H1 (cell line): ENCODE measurements at regions not wholly inside any gene's neighbourhood (a gene's known extent, or its start where the extent isn't known, plus 50 kb on each side); places are given as distances from the start of the nearest gene placed in this dataset.
"Not testable (repeated sequence)": the region's sequence is repeated elsewhere in the genome, so short reads cannot be mapped to it uniquely, and the experiment has no call there.

Experiments used
- CTCF ChIA-PET: fragments of 300-600 bp; sonication (Branson Sonifier 250); formaldehyde crosslinking; loops from one replicate; lab custom pipeline; 2021; ENCODE audit not compliant: partially characterized antibody; lab: Charles Lee
- POLR2A ChIA-PET: fragments of 300-600 bp; sonication (Branson Sonifier 250); formaldehyde crosslinking; loops from one replicate; lab custom pipeline; 2021; ENCODE audit warnings: inconsistent platforms; ENCODE audit not compliant: partially characterized antibody; lab: Charles Lee
- DNase-seq, 2 experiments: peaks; one replicate each; pipeline versions ENCODE4 v3.0.0 to v3.0.0-alpha.2; 2010 to 2022; ENCODE audit warnings: low spot score in 2 of 2, low read depth in 1 of 2, mixed read lengths in 1 of 2
- FAIRE-seq: peaks from 2 replicates; lab custom pipeline; 2011; peaks lifted over from hg19 to GRCh38; lab: Jason Lieb, UNC
- H2AFZ ChIP-seq: 2 replicates; pipeline ENCODE4 v1.8.1; 2012; ENCODE audit warnings: low read length, inconsistent platforms
- H2AK5ac ChIP-seq: 2 replicates; pipeline ENCODE4 v1.6.1; 2013; ENCODE audit warnings: low read depth, low read length
- H2BK120ac ChIP-seq: replicated peaks from 2 replicates; pipeline ENCODE3; 2013; ENCODE audit warnings: low read depth, low read length, inconsistent platforms
- H2BK12ac ChIP-seq: 2 replicates; pipeline ENCODE4 v1.6.1; 2013; ENCODE audit warnings: low read depth, low read length
- H2BK15ac ChIP-seq: 2 replicates; pipeline ENCODE4 v1.6.1; 2013; ENCODE audit warnings: low read length
- H2BK20ac ChIP-seq: 2 replicates; pipeline ENCODE4 v1.6.1; 2013; ENCODE audit warnings: low read length
- H2BK5ac ChIP-seq: 2 replicates; pipeline ENCODE4 v1.6.1; 2013; ENCODE audit warnings: low read depth, low read length
- H3K14ac ChIP-seq: 2 replicates; pipeline ENCODE4 v1.6.1; 2013; ENCODE audit warnings: inconsistent platforms; ENCODE audit not compliant: insufficient read length
- H3K18ac ChIP-seq: 2 replicates; pipeline ENCODE4 v1.6.1; 2013; ENCODE audit warnings: low read length; ENCODE audit errors: extremely low read depth
- H3K23ac ChIP-seq: 2 replicates; pipeline ENCODE4 v1.6.1; 2013; ENCODE audit warnings: inconsistent platforms; ENCODE audit not compliant: insufficient read length
- H3K23me2 ChIP-seq: 2 replicates; pipeline ENCODE4 v1.6.1; 2013; ENCODE audit warnings: low read depth, low read length
- H3K27ac ChIP-seq: 2 replicates; pipeline ENCODE4 v1.6.1; 2011; ENCODE audit warnings: low read depth, low read length, inconsistent platforms
- H3K27me3 ChIP-seq, 4 experiments: replicated peaks in 1 of 4; 1 replicate in 1 of 4; 2 replicates in 3 of 4; pipeline versions ENCODE4 v1.6.1 to v1.8.1; 2011 to 2013; ENCODE audit warnings: low read length in 3 of 4, mild to moderate bottlenecking in 3 of 4, inconsistent platforms in 2 of 4, mixed read lengths in 2 of 4, moderate library complexity in 1 of 4; ENCODE audit not compliant: control insufficient read depth in 3 of 4, insufficient read depth in 3 of 4; ENCODE audit errors: extremely low read depth in 1 of 4
- H3K36me3 ChIP-seq, 4 experiments: 2 replicates each; pipeline versions ENCODE4 v1.6.1 to v1.8.1; 2011 to 2013; ENCODE audit warnings: mild to moderate bottlenecking in 4 of 4, low read length in 3 of 4, moderate library complexity in 2 of 4, control low read depth in 1 of 4, inconsistent platforms in 1 of 4; ENCODE audit not compliant: insufficient read depth in 4 of 4, control insufficient read depth in 2 of 4
- H3K4ac ChIP-seq: replicated peaks from 2 replicates; pipeline ENCODE3; 2013; ENCODE audit warnings: low read length, low read depth, mixed read lengths, inconsistent platforms; ENCODE audit not compliant: insufficient read length
- H3K4me1 ChIP-seq, 4 experiments: replicated peaks in 1 of 4; 1 replicate in 1 of 4; 2 replicates in 3 of 4; pipeline versions ENCODE4 v1.6.1 to v1.8.1; 2011 to 2013; ENCODE audit warnings: low read length in 3 of 4, inconsistent platforms in 2 of 4, mixed read lengths in 1 of 4; ENCODE audit not compliant: insufficient read depth in 4 of 4, control insufficient read depth in 3 of 4
- H3K4me2 ChIP-seq, 2 experiments: 2 replicates each; pipeline versions ENCODE4 v1.6.1 to v1.8.1; 2011 to 2013; ENCODE audit warnings: low read depth in 2 of 2, low read length in 2 of 2, control low read depth in 1 of 2, inconsistent platforms in 1 of 2, mild to moderate bottlenecking in 1 of 2; ENCODE audit not compliant: insufficient read depth in 1 of 2
- H3K4me3 ChIP-seq, 4 experiments: fragments of 200-600, 300-600 bp in 1 of 4; sonication (generic), shearing (Covaris generic), sonication (Bioruptor Twin) in 1 of 4; 2 replicates each; pipeline versions ENCODE4 v1.5.1 to v1.8.1; 2011 to 2016; ENCODE audit warnings: low read length in 4 of 4, low read depth in 3 of 4, control low read depth in 2 of 4, inconsistent platforms in 2 of 4, mild to moderate bottlenecking in 2 of 4, mixed read lengths in 1 of 4, moderate library complexity in 1 of 4; ENCODE audit not compliant: insufficient read depth in 2 of 4; ENCODE audit errors: extremely low read depth in 1 of 4
- H3K56ac ChIP-seq: replicated peaks from 2 replicates; pipeline ENCODE3; 2013; ENCODE audit warnings: low read depth, mild to moderate bottlenecking, mixed read lengths, low read length, inconsistent platforms; ENCODE audit not compliant: insufficient read length
- H3K79me1 ChIP-seq: 2 replicates; pipeline ENCODE4 v1.6.1; 2013; ENCODE audit warnings: low read depth, low read length, control low read depth
- H3K79me2 ChIP-seq, 2 experiments: 2 replicates each; pipeline versions ENCODE4 v1.6.1 to v1.8.1; 2012 to 2013; ENCODE audit warnings: low read length in 2 of 2, mild to moderate bottlenecking in 2 of 2, inconsistent platforms in 1 of 2; ENCODE audit not compliant: insufficient read depth in 2 of 2, control insufficient read depth in 1 of 2
- H3K9ac ChIP-seq, 4 experiments: replicated peaks in 1 of 4; 1 replicate in 1 of 4; 2 replicates in 3 of 4; pipeline versions ENCODE4 v1.6.1 to v1.8.1; 2011 to 2013; ENCODE audit warnings: low read depth in 3 of 4, low read length in 3 of 4, control low read depth in 2 of 4, mild to moderate bottlenecking in 2 of 4, moderate library complexity in 2 of 4, inconsistent platforms in 1 of 4; ENCODE audit errors: extremely low read depth in 1 of 4
- H3K9me3 ChIP-seq, 2 experiments: 2 replicates each; pipeline versions ENCODE4 v1.6.1 to v1.8.1; 2012 to 2013; ENCODE audit warnings: mild to moderate bottlenecking in 2 of 2, moderate library complexity in 2 of 2, control low read depth in 1 of 2, inconsistent platforms in 1 of 2, low read depth in 1 of 2, low read length in 1 of 2, mixed read lengths in 1 of 2; ENCODE audit not compliant: insufficient read depth in 2 of 2
- H4K20me1 ChIP-seq, 2 experiments: replicated peaks in 1 of 2; 2 replicates each; pipeline versions ENCODE3 to v1.8.1; 2011 to 2013; ENCODE audit warnings: inconsistent platforms in 2 of 2, low read length in 2 of 2, mild to moderate bottlenecking in 1 of 2; ENCODE audit not compliant: insufficient read depth in 2 of 2, control insufficient read depth in 1 of 2
- H4K5ac ChIP-seq: 2 replicates; pipeline ENCODE4 v1.6.1; 2013; ENCODE audit warnings: low read length, low read depth, mixed read lengths, inconsistent platforms; ENCODE audit not compliant: insufficient read length
- H4K8ac ChIP-seq: 2 replicates; pipeline ENCODE4 v1.8.0; 2013; ENCODE audit warnings: mild to moderate bottlenecking, moderate library complexity, low read length, inconsistent platforms; ENCODE audit not compliant: insufficient read depth; ENCODE audit errors: extremely low read depth
- H4K91ac ChIP-seq: replicated peaks from 2 replicates; pipeline ENCODE3; 2013; ENCODE audit warnings: low read length, mixed read lengths, inconsistent platforms; ENCODE audit not compliant: insufficient read length
- ATF2 ChIP-seq: IDR thresholded peaks from 2 replicates; pipeline ENCODE4 v1.6.1; 2012; ENCODE audit warnings: low read length, inconsistent platforms
- KDM1A ChIP-seq: fragments of 200-600, 300-600 bp; sonication (generic); IDR thresholded peaks from 2 replicates; pipeline ENCODE4 v1.7.1; 2016; ENCODE audit warnings: mild to moderate bottlenecking, low read length, borderline replicate concordance
- SAP30 ChIP-seq: fragments of 300-600 bp; sonication (generic); IDR thresholded peaks from 2 replicates; pipeline ENCODE4 v1.7.1; 2012; ENCODE audit warnings: low read length, moderate library complexity, mild to moderate bottlenecking, inconsistent platforms; ENCODE audit not compliant: insufficient read depth, insufficient replicate concordance
- TAF7 ChIP-seq: optimal IDR thresholded peaks from 2 replicates; pipeline ENCODE3; 2011; ENCODE audit warnings: low read depth, mild to moderate bottlenecking, inconsistent platforms, low read length, moderate library complexity, borderline replicate concordance
- TBP ChIP-seq: IDR thresholded peaks from 2 replicates; pipeline ENCODE4 v1.6.1; 2011; ENCODE audit warnings: low read depth, low read length, improper control_type of control experiment
- WGBS, 2 experiments: shearing (Covaris generic) in 1 of 2; methylation state at CpG; one replicate each; pipeline versions ENCODE4 v1.1.6 to v1.1.7; 2013 to 2015; ENCODE audit warnings: low lambda C conversion rate in 2 of 2, mixed read lengths in 2 of 2, inconsistent platforms in 1 of 2, low coverage in 1 of 2, missing lambda C conversion rate in 1 of 2; ENCODE audit not compliant: insufficient replicate concordance in 2 of 2, insufficient coverage in 1 of 2, insufficient read length in 1 of 2; ENCODE audit errors: extremely low coverage in 1 of 2, missing lambda C conversion rate in 1 of 2; 5-methylcytosine and 5-hydroxymethylcytosine counted together

- no peak for TF ChIP-seq KDM1A
- no peak for TF ChIP-seq TBP
- no peak for TF ChIP-seq ATF2
- no peak for TF ChIP-seq SAP30
- TF ChIP-seq TAF7, result no peak
Measured at GRCh38 chr9:100819980-100820379, 208.5 kb upstream of the PLPPR1 start (continued).

GRCh38 chr9:100833035-100833434 lies 195.5 kb upstream of the PLPPR1 start:
- H3K14ac ChIP-seq, H3K27ac ChIP-seq, H2BK120ac ChIP-seq, H2AK5ac ChIP-seq, FAIRE-seq, H3K9ac ChIP-seq, H3K4ac ChIP-seq, H4K5ac ChIP-seq, H3K79me2 ChIP-seq, H3K79me1 ChIP-seq, DNase-seq, POLR2A ChIA-PET, H3K4me1 ChIP-seq, H3K27me3 ChIP-seq, H3K23ac ChIP-seq, H4K8ac ChIP-seq, H3K9me3 ChIP-seq, H3K36me3 ChIP-seq, H4K20me1 ChIP-seq, H2AFZ ChIP-seq, H2BK5ac ChIP-seq, H2BK12ac ChIP-seq, H3K56ac ChIP-seq, H3K4me3 ChIP-seq, H3K18ac ChIP-seq, H2BK20ac ChIP-seq, H3K4me2 ChIP-seq, H4K91ac ChIP-seq, H2BK15ac ChIP-seq, H3K23me2 ChIP-seq: not testable (repeated sequence)
- CTCF ChIA-PET, result interaction anchor here (1.6 kb wide), 1 partner anchor 231 kb away, joined by 4 read pairs; no protein-coding TSS in a partner anchor
- 89% methylated on average over 8 of the region's 8 CpGs; no CpG with 5 or more reads in 1 of the 2 experiments for WGBS, 2 experiments
